ENCODE measurements at regions not wholly inside any gene's neighbourhood (a gene's known extent, or its start where the extent isn't known, plus 50 kb on each side); places are given as distances from the start of the nearest gene placed in this dataset.

DNA sequence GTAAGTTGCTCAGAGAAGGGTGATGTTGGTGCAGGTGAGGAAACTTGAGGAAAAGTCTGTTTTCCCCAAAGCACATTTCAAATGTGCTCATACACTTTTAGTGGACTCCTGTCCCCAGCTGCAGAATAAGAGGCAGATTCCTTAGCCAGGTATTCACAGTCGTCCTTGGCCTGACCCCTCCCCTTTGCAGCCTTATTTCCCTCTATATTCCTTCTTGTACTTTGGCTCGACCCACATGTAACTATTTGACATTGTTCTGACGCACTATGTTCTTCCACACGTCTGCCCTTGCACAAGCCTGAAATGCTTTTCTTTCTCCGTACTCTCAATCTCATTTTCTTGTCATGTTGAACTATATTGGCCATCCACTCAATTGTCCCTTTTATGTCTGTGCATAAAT, 498.4 kb upstream of the USP24 start:
- CTCF ChIA-PET (ENCODE audit: unreplicated experiment) = no interaction called here
- no peak for TF ChIP-seq EZH2phosphoT487 (IDR thresholded peaks at IDR 0.05; ENCODE audit: borderline replicate concordance, low read depth, low read length)
- no peak for TF ChIP-seq CTCF (conservative IDR thresholded peaks at IDR 0.05; ENCODE audit: low read length)
- intact Hi-C loops (cut with micrococcal nuclease; ENCODE audit: unreplicated experiment) = no loop called here
- no peaks in the 10 kb centered on the region for H3K79me2 ChIP-seq (ENCODE audit: insufficient read depth, low read depth, low read length)
- H3K4me1 ChIP-seq (ENCODE audit: insufficient read depth, low read length, poor library complexity, severe bottlenecking) = no peaks in the 10 kb centered on the region
- POLR2A ChIA-PET = no interaction called here
- no peaks in the 10 kb centered on the region for H3K36me3 ChIP-seq (ENCODE audit: insufficient read depth, low read length)
- H4K20me1 ChIP-seq (ENCODE audit: insufficient read depth, low read length) = no peaks in the 10 kb centered on the region
- no peaks in the 10 kb centered on the region for H3K9me2 ChIP-seq (ENCODE audit: insufficient read depth, low read length)
- H3K27ac ChIP-seq (ENCODE audit: low read depth, low read length, poor library complexity, severe bottlenecking) = no peak overlapping the region
- no TSS peak for BruUV-seq (replicated peaks)
- no peak overlapping the region for H3K4me2 ChIP-seq (ENCODE audit: low read length)
- DNase-seq (ENCODE audit: low spot score) = no peak
- H3K4me3 ChIP-seq (ENCODE audit: low read depth, low read length, poor library complexity, severe bottlenecking) = no peak overlapping the region
- no peak overlapping the region for H2AFZ ChIP-seq (ENCODE audit: low read length)
- no peaks in the 10 kb centered on the region for H3K9me3 ChIP-seq (ENCODE audit: low read length)

DNA sequence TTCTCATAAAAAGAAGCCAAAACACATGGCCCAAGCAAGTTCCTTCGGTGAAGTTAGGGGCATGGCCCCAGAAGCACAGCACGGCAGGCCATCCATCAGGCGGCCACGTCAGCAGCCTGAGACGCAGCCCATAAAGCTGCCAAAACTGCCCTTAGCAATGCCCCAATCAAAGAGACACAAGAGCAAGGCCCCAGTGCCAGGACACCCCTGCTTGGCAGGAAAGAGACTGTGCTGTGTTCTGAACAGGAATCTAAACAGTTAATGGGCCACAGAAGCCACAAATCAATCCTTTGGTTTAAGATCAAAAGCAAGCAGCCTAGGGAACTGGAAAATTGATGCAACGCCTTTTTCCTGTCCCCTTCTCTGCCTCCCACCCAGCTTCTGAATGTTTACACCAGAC, 497.0 kb upstream of the USP24 start:
- Histone ChIP-seq H3K79me2 (ENCODE audit: insufficient read depth, low read depth, low read length) (no peaks in the 10 kb centered on the region), H3K36me3 (ENCODE audit: insufficient read depth, low read length) (no peaks in the 10 kb centered on the region), H3K4me1 (ENCODE audit: insufficient read depth, low read length, poor library complexity, severe bottlenecking) (no peaks in the 10 kb centered on the region), H3K9me2 (ENCODE audit: insufficient read depth, low read length) (no peaks in the 10 kb centered on the region), H3K9me3 (ENCODE audit: low read length) (no peaks in the 10 kb centered on the region), H3K27ac (ENCODE audit: low read depth, low read length, poor library complexity, severe bottlenecking) (no peak overlapping the region), H3K4me2 (ENCODE audit: low read length) (no peak overlapping the region), H4K20me1 (ENCODE audit: insufficient read depth, low read length) (no peaks in the 10 kb centered on the region), H2AFZ (ENCODE audit: low read length) (no peak overlapping the region), H3K4me3 (ENCODE audit: low read depth, low read length, poor library complexity, severe bottlenecking) (no peak overlapping the region)
- no peak for DNase-seq (ENCODE audit: low spot score)
- no TSS peak for BruUV-seq (replicated peaks)
- intact Hi-C loops (cut with micrococcal nuclease; ENCODE audit: unreplicated experiment) = no loop called here
- POLR2A ChIA-PET = no interaction called here
- CTCF ChIA-PET (ENCODE audit: unreplicated experiment) = no interaction called here
- TF ChIP-seq EZH2phosphoT487 (IDR thresholded peaks at IDR 0.05; ENCODE audit: borderline replicate concordance, low read depth, low read length) (no peak), CTCF (conservative IDR thresholded peaks at IDR 0.05; ENCODE audit: low read length) (no peak)

DNA sequence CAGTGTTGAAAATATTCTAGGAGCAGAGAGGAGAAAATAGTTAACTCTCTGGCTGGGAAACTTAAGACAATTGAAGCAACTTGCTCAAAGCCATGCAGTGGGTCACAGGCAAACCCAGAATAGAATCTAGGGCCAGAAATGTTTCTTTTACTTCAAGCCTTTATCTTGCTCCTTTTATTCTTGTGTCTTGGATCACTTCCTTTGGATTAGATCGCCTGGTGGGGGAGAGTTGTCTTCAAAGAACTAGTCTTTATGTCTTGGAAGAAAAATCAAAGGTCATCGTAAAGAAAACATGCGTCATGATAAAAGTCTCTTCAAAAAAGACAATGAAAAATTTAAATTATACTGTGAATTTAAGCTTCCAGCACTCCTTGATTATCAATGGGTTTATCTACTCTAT, 493.6 kb upstream of the USP24 start:
- Histone ChIP-seq H3K4me1 (ENCODE audit: insufficient read depth, low read length, poor library complexity, severe bottlenecking) (no peaks in the 10 kb centered on the region), H3K9me3 (ENCODE audit: low read length) (no peaks in the 10 kb centered on the region), H3K27ac (ENCODE audit: low read depth, low read length, poor library complexity, severe bottlenecking) (no peak overlapping the region), H2AFZ (ENCODE audit: low read length) (no peak overlapping the region), H3K4me3 (ENCODE audit: low read depth, low read length, poor library complexity, severe bottlenecking) (no peak overlapping the region), H3K4me2 (ENCODE audit: low read length) (no peak overlapping the region), H3K79me2 (ENCODE audit: insufficient read depth, low read depth, low read length) (no peaks in the 10 kb centered on the region), H4K20me1 (ENCODE audit: insufficient read depth, low read length) (no peaks in the 10 kb centered on the region), H3K36me3 (ENCODE audit: insufficient read depth, low read length) (no peaks in the 10 kb centered on the region), H3K9me2 (ENCODE audit: insufficient read depth, low read length) (no peaks in the 10 kb centered on the region)
- ChIA-PET POLR2A (no interaction called here), CTCF (ENCODE audit: unreplicated experiment) (no interaction called here)
- intact Hi-C loops (cut with micrococcal nuclease; ENCODE audit: unreplicated experiment) = no loop called here
- no peak for TF ChIP-seq CTCF (conservative IDR thresholded peaks at IDR 0.05; ENCODE audit: low read length)
- no peak for TF ChIP-seq EZH2phosphoT487 (IDR thresholded peaks at IDR 0.05; ENCODE audit: borderline replicate concordance, low read depth, low read length)
- no peak for DNase-seq (ENCODE audit: low spot score)
- BruUV-seq (replicated peaks) = no TSS peak
